ENCODE measurements at regions not wholly inside any gene's neighbourhood (a gene's known extent, or its start where the extent isn't known, plus 50 kb on each side); places are given as distances from the start of the nearest gene placed in this dataset.

- TF ChIP-seq SRF (IDR thresholded peaks at IDR 0.05; ENCODE audit: low read depth, low read length) (no peak), RFX5 (IDR thresholded peaks at IDR 0.05; ENCODE audit: borderline replicate concordance, low read depth, low read length) (no peak), BACH1 (IDR thresholded peaks at IDR 0.05; ENCODE audit: low read length) (no peak), SUZ12 (IDR thresholded peaks at IDR 0.05; ENCODE audit: low read length) (no peak), RXRA (IDR thresholded peaks at IDR 0.05; ENCODE audit: insufficient read depth, low read depth, low read length) (no peak)
Observed at GRCh38 chr11:86724137-86724536, 51.7 kb upstream of the ME3 start (continued).
